ENCODE measurements at regions not wholly inside any gene's neighbourhood (a gene's known extent, or its start where the extent isn't known, plus 50 kb on each side); places are given as distances from the start of the nearest gene placed in this dataset.

DNA sequence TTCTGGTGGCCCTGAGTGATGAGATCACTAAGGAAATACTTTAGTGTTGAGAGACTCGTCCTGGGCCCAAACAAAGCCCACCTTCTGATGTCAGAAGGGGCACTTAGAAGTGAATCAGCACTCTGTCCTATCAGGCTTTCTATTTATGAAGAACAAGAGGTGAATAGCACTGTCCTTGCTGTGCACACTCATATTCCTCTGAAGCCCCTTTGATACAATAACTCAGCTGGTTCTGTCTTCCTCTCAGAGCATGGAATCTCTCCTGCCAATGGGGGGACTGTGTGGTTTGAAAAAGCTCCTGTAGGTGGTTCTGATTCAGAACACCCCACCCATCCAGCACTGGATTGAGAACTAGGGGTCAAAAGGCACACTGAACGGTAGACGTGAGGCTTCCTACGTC, 348.1 kb downstream of the ETS1 start:
- TF ChIP-seq, protein P1, sequence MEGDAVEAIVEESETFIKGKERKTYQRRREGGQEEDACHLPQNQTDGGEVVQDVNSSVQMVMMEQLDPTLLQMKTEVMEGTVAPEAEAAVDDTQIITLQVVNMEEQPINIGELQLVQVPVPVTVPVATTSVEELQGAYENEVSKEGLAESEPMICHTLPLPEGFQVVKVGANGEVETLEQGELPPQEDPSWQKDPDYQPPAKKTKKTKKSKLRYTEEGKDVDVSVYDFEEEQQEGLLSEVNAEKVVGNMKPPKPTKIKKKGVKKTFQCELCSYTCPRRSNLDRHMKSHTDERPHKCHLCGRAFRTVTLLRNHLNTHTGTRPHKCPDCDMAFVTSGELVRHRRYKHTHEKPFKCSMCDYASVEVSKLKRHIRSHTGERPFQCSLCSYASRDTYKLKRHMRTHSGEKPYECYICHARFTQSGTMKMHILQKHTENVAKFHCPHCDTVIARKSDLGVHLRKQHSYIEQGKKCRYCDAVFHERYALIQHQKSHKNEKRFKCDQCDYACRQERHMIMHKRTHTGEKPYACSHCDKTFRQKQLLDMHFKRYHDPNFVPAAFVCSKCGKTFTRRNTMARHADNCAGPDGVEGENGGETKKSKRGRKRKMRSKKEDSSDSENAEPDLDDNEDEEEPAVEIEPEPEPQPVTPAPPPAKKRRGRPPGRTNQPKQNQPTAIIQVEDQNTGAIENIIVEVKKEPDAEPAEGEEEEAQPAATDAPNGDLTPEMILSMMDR (IDR thresholded peaks at IDR 0.05), result no peak
- TF ChIP-seq, protein P2, sequence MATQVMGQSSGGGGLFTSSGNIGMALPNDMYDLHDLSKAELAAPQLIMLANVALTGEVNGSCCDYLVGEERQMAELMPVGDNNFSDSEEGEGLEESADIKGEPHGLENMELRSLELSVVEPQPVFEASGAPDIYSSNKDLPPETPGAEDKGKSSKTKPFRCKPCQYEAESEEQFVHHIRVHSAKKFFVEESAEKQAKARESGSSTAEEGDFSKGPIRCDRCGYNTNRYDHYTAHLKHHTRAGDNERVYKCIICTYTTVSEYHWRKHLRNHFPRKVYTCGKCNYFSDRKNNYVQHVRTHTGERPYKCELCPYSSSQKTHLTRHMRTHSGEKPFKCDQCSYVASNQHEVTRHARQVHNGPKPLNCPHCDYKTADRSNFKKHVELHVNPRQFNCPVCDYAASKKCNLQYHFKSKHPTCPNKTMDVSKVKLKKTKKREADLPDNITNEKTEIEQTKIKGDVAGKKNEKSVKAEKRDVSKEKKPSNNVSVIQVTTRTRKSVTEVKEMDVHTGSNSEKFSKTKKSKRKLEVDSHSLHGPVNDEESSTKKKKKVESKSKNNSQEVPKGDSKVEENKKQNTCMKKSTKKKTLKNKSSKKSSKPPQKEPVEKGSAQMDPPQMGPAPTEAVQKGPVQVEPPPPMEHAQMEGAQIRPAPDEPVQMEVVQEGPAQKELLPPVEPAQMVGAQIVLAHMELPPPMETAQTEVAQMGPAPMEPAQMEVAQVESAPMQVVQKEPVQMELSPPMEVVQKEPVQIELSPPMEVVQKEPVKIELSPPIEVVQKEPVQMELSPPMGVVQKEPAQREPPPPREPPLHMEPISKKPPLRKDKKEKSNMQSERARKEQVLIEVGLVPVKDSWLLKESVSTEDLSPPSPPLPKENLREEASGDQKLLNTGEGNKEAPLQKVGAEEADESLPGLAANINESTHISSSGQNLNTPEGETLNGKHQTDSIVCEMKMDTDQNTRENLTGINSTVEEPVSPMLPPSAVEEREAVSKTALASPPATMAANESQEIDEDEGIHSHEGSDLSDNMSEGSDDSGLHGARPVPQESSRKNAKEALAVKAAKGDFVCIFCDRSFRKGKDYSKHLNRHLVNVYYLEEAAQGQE (IDR thresholded peaks at IDR 0.05; ENCODE audit: low read depth, low read length), result no peak
- no peak for TF ChIP-seq POLR2AphosphoS5 (IDR thresholded peaks at IDR 0.05; ENCODE audit: low read depth, low read length)
- TF ChIP-seq, protein P3, sequence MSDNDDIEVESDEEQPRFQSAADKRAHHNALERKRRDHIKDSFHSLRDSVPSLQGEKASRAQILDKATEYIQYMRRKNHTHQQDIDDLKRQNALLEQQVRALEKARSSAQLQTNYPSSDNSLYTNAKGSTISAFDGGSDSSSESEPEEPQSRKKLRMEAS (IDR thresholded peaks at IDR 0.05; ENCODE audit: low read depth), result no peak

All from SK-N-SH (cell line).